ENCODE measurements at regions not wholly inside any gene's neighbourhood (a gene's known extent, or its start where the extent isn't known, plus 50 kb on each side); places are given as distances from the start of the nearest gene placed in this dataset.

GRCh38 chr13:78138756-78139155 is 220.1 kb upstream of the EDNRB start:
- no peaks in the 10 kb centered on the region for H3K36me3 ChIP-seq
- no peaks in the 10 kb centered on the region for H3K9me3 ChIP-seq
- WGBS (ENCODE audit: insufficient coverage, low coverage, low lambda C conversion rate, missing lambda C conversion rate): 50% methylated on average over 2 of the region's 2 CpGs
- H3K27me3 ChIP-seq: no peaks in the 10 kb centered on the region
- H3K4me3 ChIP-seq: no peak overlapping the region
- DNase-seq (no peak), ATAC-seq (peak in 1 of 4 donors; percentile 50)
- intact Hi-C loops (cut with DNase I): no loop called here
- no peak for TF ChIP-seq POLR2A (IDR thresholded peaks at IDR 0.05)
- TF ChIP-seq CTCF (IDR thresholded peaks at IDR 0.05): no peak
- no peaks in the 10 kb centered on the region for H3K4me1 ChIP-seq
- no peak overlapping the region for H3K27ac ChIP-seq

- Histone ChIP-seq H3K4me1 (no peaks in the 10 kb centered on the region), H3K27ac (no peak overlapping the region), H3K36me3 (no peaks in the 10 kb centered on the region), H3K27me3 (no peaks in the 10 kb centered on the region), H3K4me3 (no peak overlapping the region), H3K9me3 (no peaks in the 10 kb centered on the region)
- WGBS (ENCODE audit: insufficient coverage, low coverage, low lambda C conversion rate, missing lambda C conversion rate): 0% methylated on average over 5 of the region's 6 CpGs
- peak; percentile 92 to 98 (median 94) for ATAC-seq
- no peak for DNase-seq
- intact Hi-C loops (cut with DNase I): no loop called here
- TF ChIP-seq CTCF (IDR thresholded peaks at IDR 0.05): peak; percentile 63 to 75 (median 68)
- no peak for TF ChIP-seq POLR2A (IDR thresholded peaks at IDR 0.05)
These were observed 218.9 kb upstream of the EDNRB start for GRCh38 chr13:78137404-78138142.

GRCh38 chr13:78136966-78137365 is 218.3 kb upstream of the EDNRB start:
- Histone ChIP-seq H3K36me3 (no peaks in the 10 kb centered on the region), H3K4me3 (no peak overlapping the region), H3K4me1 (no peaks in the 10 kb centered on the region), H3K27me3 (no peaks in the 10 kb centered on the region), H3K27ac (no peak overlapping the region), H3K9me3 (no peaks in the 10 kb centered on the region)
- DNase-seq: no peak
- intact Hi-C loops (cut with DNase I): no loop called here
- no peak for ATAC-seq
- WGBS (ENCODE audit: insufficient coverage, low coverage, low lambda C conversion rate, missing lambda C conversion rate): 38% methylated on average over 3 of the region's 3 CpGs
- TF ChIP-seq CTCF (IDR thresholded peaks at IDR 0.05) (no peak), POLR2A (IDR thresholded peaks at IDR 0.05) (no peak)

GRCh38 chr13:78133511-78133910 is 214.9 kb upstream of the EDNRB start:
- WGBS (ENCODE audit: insufficient coverage, low coverage, low lambda C conversion rate, missing lambda C conversion rate): 32% methylated on average over 3 of the region's 3 CpGs
- TF ChIP-seq POLR2A (IDR thresholded peaks at IDR 0.05): no peak
- TF ChIP-seq CTCF (IDR thresholded peaks at IDR 0.05): no peak
- no peak overlapping the region for H3K4me3 ChIP-seq
- DNase-seq: no peak
- H3K4me1 ChIP-seq: no peaks in the 10 kb centered on the region
- no peaks in the 10 kb centered on the region for H3K27me3 ChIP-seq
- H3K9me3 ChIP-seq: no peaks in the 10 kb centered on the region
- no peak for ATAC-seq
- intact Hi-C loops (cut with DNase I): no loop called here
- H3K27ac ChIP-seq: no peak overlapping the region
- no peaks in the 10 kb centered on the region for H3K36me3 ChIP-seq

GRCh38 chr13:78131811-78132210 is 213.2 kb upstream of the EDNRB start:
- Histone ChIP-seq H3K9me3 (no peaks in the 10 kb centered on the region), H3K27ac (no peak overlapping the region), H3K4me3 (no peak overlapping the region), H3K27me3 (no peaks in the 10 kb centered on the region), H3K36me3 (no peaks in the 10 kb centered on the region), H3K4me1 (no peaks in the 10 kb centered on the region)
- TF ChIP-seq POLR2A (IDR thresholded peaks at IDR 0.05) (no peak), CTCF (IDR thresholded peaks at IDR 0.05) (peak in 3 of 4 donors; percentile 20 to 29 (median 28))
- no peak for DNase-seq
- intact Hi-C loops (cut with DNase I): no loop called here
- ATAC-seq: no peak
